T-helper 17 cell (primary cell): ENCODE measurements at regions not wholly inside any gene's neighbourhood (a gene's known extent, or its start where the extent isn't known, plus 50 kb on each side); places are given as distances from the start of the nearest gene placed in this dataset.

ENCODE experiments used
- ATAC-seq: fragments of 150-1000 bp; cut with Tn5 transposase; 2 replicates; pipeline ENCODE4 v1.10.0; 2021; ENCODE audit warnings: mild to moderate bottlenecking, moderate library complexity
- DNase-seq, 3 donors: peaks; one replicate each; pipeline versions ENCODE4 v3.0.0 to v3.0.0-alpha.2; 2020 to 2021
- H3K9me3 ChIP-seq: one replicate; pipeline ENCODE4 v1.7.0; 2013; ENCODE audit warnings: low read length, mild to moderate bottlenecking; ENCODE audit not compliant: control insufficient read depth, poor library complexity, severe bottlenecking
- H3K27ac Mint-ChIP-seq: one replicate; pipeline ENCODE4 v1.8.0; 2022; ENCODE audit warnings: mild to moderate bottlenecking, moderate library complexity, mixed read lengths
- H3K27me3 Mint-ChIP-seq: one replicate; pipeline ENCODE4 v1.8.0; 2022; ENCODE audit warnings: mixed read lengths
- H3K36me3 Mint-ChIP-seq: one replicate; pipeline ENCODE4 v1.8.0; 2022; ENCODE audit warnings: low read depth, mixed read lengths
- H3K4me1 Mint-ChIP-seq: one replicate; pipeline ENCODE4 v1.8.0; 2022; ENCODE audit warnings: mild to moderate bottlenecking, mixed read lengths
- H3K4me3 Mint-ChIP-seq: one replicate; pipeline ENCODE4 v1.8.0; 2022; ENCODE audit warnings: mild to moderate bottlenecking, moderate library complexity, mixed read lengths

- no peak overlapping the region for H3K4me3 Mint-ChIP-seq
- H3K36me3 Mint-ChIP-seq, result no peaks in the 10 kb centered on the region
- ATAC-seq (no peak), DNase-seq (no peak)
- no peak overlapping the region for H3K27ac Mint-ChIP-seq
- no peaks in the 10 kb centered on the region for H3K27me3 Mint-ChIP-seq
- H3K4me1 Mint-ChIP-seq, result no peaks in the 10 kb centered on the region
- no peaks in the 10 kb centered on the region for H3K9me3 ChIP-seq
Measured at GRCh38 chr7:46480619-46481018, 559.5 kb upstream of the IGFBP3 start.

GRCh38 chr7:46479680-46480079 lies 558.6 kb upstream of the IGFBP3 start:
- no peak overlapping the region for H3K27ac Mint-ChIP-seq
- H3K4me3 Mint-ChIP-seq, result no peak overlapping the region
- DNase-seq (no peak), ATAC-seq (no peak)
- H3K9me3 ChIP-seq, result no peaks in the 10 kb centered on the region
- no peaks in the 10 kb centered on the region for H3K27me3 Mint-ChIP-seq
- H3K4me1 Mint-ChIP-seq, result no peaks in the 10 kb centered on the region
- H3K36me3 Mint-ChIP-seq, result no peaks in the 10 kb centered on the region

GRCh38 chr7:46478046-46478445 lies 557.0 kb upstream of the IGFBP3 start:
- H3K9me3 ChIP-seq, result no peaks in the 10 kb centered on the region
- Mint-ChIP-seq H3K36me3 (no peaks in the 10 kb centered on the region), H3K27ac (no peak overlapping the region), H3K4me3 (no peak overlapping the region), H3K4me1 (no peaks in the 10 kb centered on the region), H3K27me3 (no peaks in the 10 kb centered on the region)
- ATAC-seq (no peak), DNase-seq (no peak)

- Mint-ChIP-seq H3K27ac (no peak overlapping the region), H3K36me3 (no peaks in the 10 kb centered on the region), H3K4me1 (no peaks in the 10 kb centered on the region), H3K27me3 (no peaks in the 10 kb centered on the region), H3K4me3 (no peak overlapping the region)
- DNase-seq, result no peak
- ATAC-seq, result no peak
- peaks cover 9% of the 10 kb centered on the region for H3K9me3 ChIP-seq
Measured at GRCh38 chr7:46468753-46469356, 547.8 kb upstream of the IGFBP3 start.

- Mint-ChIP-seq H3K4me3 (no peak overlapping the region), H3K27me3 (no peaks in the 10 kb centered on the region), H3K27ac (no peak overlapping the region), H3K4me1 (no peaks in the 10 kb centered on the region), H3K36me3 (no peaks in the 10 kb centered on the region)
- ATAC-seq, result no peak
- H3K9me3 ChIP-seq, result no peaks in the 10 kb centered on the region
- no peak for DNase-seq
Measured at GRCh38 chr7:46463170-46463569, 542.1 kb upstream of the IGFBP3 start.

- Mint-ChIP-seq H3K27ac (no peak overlapping the region), H3K36me3 (no peaks in the 10 kb centered on the region), H3K4me1 (no peaks in the 10 kb centered on the region), H3K27me3 (no peaks in the 10 kb centered on the region), H3K4me3 (no peak overlapping the region)
- no peak for DNase-seq
- H3K9me3 ChIP-seq, result no peaks in the 10 kb centered on the region
- no peak for ATAC-seq
Measured at GRCh38 chr7:46461334-46461777, 540.3 kb upstream of the IGFBP3 start.

- no peaks in the 10 kb centered on the region for H3K4me1 Mint-ChIP-seq
- no peaks in the 10 kb centered on the region for H3K27me3 Mint-ChIP-seq
- ATAC-seq, result no peak
Measured at GRCh38 chr7:46459942-46460341, 538.9 kb upstream of the IGFBP3 start.

GRCh38 chr7:46454816-46455215 lies 533.7 kb upstream of the IGFBP3 start:
- Mint-ChIP-seq H3K27me3 (no peaks in the 10 kb centered on the region), H3K27ac (no peak overlapping the region), H3K4me3 (no peak overlapping the region), H3K4me1 (no peaks in the 10 kb centered on the region), H3K36me3 (no peaks in the 10 kb centered on the region)
- no peaks in the 10 kb centered on the region for H3K9me3 ChIP-seq
- DNase-seq (no peak), ATAC-seq (no peak)

More at GRCh38 chr7:46459942-46460341, 538.9 kb upstream of the IGFBP3 start:
- DNase-seq, result no peak
- Mint-ChIP-seq H3K27ac (no peak overlapping the region), H3K4me3 (no peak overlapping the region), H3K36me3 (no peaks in the 10 kb centered on the region)
- H3K9me3 ChIP-seq, result no peaks in the 10 kb centered on the region

GRCh38 chr7:46452561-46453135 lies 531.6 kb upstream of the IGFBP3 start:
- DNase-seq, result no peak
- Mint-ChIP-seq H3K27me3 (no peaks in the 10 kb centered on the region), H3K27ac (no peak overlapping the region), H3K4me1 (no peaks in the 10 kb centered on the region), H3K36me3 (no peaks in the 10 kb centered on the region), H3K4me3 (no peak overlapping the region)
- no peak for ATAC-seq
- H3K9me3 ChIP-seq, result no peaks in the 10 kb centered on the region

- H3K27me3 Mint-ChIP-seq, result no peaks in the 10 kb centered on the region
- H3K4me3 Mint-ChIP-seq, result no peak overlapping the region
- DNase-seq, result no peak
- H3K27ac Mint-ChIP-seq, result no peak overlapping the region
- H3K36me3 Mint-ChIP-seq, result no peaks in the 10 kb centered on the region
- no peak for ATAC-seq
- H3K4me1 Mint-ChIP-seq, result no peaks in the 10 kb centered on the region
- no peaks in the 10 kb centered on the region for H3K9me3 ChIP-seq
Measured at GRCh38 chr7:46451846-46452245, 530.8 kb upstream of the IGFBP3 start.

GRCh38 chr7:46450886-46451285 lies 529.8 kb upstream of the IGFBP3 start:
- Mint-ChIP-seq H3K27ac (no peak overlapping the region), H3K27me3 (no peaks in the 10 kb centered on the region), H3K4me3 (no peak overlapping the region), H3K36me3 (no peaks in the 10 kb centered on the region), H3K4me1 (no peaks in the 10 kb centered on the region)
- no peaks in the 10 kb centered on the region for H3K9me3 ChIP-seq
- DNase-seq (no peak), ATAC-seq (no peak)

GRCh38 chr7:46450425-46450824 lies 529.4 kb upstream of the IGFBP3 start:
- Mint-ChIP-seq H3K4me1 (no peaks in the 10 kb centered on the region), H3K27me3 (no peaks in the 10 kb centered on the region), H3K36me3 (no peaks in the 10 kb centered on the region), H3K4me3 (no peak overlapping the region), H3K27ac (no peak overlapping the region)
- H3K9me3 ChIP-seq, result no peaks in the 10 kb centered on the region
- ATAC-seq (no peak), DNase-seq (no peak)

- Mint-ChIP-seq H3K4me3 (no peak overlapping the region), H3K4me1 (no peaks in the 10 kb centered on the region), H3K27ac (no peak overlapping the region), H3K36me3 (no peaks in the 10 kb centered on the region), H3K27me3 (no peaks in the 10 kb centered on the region)
- DNase-seq, result no peak
- ATAC-seq, result no peak
- H3K9me3 ChIP-seq, result no peaks in the 10 kb centered on the region
Measured at GRCh38 chr7:46449743-46450142, 528.7 kb upstream of the IGFBP3 start.

- no peaks in the 10 kb centered on the region for H3K36me3 Mint-ChIP-seq
- no peaks in the 10 kb centered on the region for H3K27me3 Mint-ChIP-seq
- no peaks in the 10 kb centered on the region for H3K4me1 Mint-ChIP-seq
- no peak overlapping the region for H3K4me3 Mint-ChIP-seq
- DNase-seq, result no peak
- ATAC-seq, result no peak
- H3K27ac Mint-ChIP-seq, result no peak overlapping the region
- H3K9me3 ChIP-seq, result no peaks in the 10 kb centered on the region
Measured at GRCh38 chr7:46448478-46448877, 527.4 kb upstream of the IGFBP3 start.
